ENCODE measurements at regions not wholly inside any gene's neighbourhood (a gene's known extent, or its start where the extent isn't known, plus 50 kb on each side); places are given as distances from the start of the nearest gene placed in this dataset.

DNA sequence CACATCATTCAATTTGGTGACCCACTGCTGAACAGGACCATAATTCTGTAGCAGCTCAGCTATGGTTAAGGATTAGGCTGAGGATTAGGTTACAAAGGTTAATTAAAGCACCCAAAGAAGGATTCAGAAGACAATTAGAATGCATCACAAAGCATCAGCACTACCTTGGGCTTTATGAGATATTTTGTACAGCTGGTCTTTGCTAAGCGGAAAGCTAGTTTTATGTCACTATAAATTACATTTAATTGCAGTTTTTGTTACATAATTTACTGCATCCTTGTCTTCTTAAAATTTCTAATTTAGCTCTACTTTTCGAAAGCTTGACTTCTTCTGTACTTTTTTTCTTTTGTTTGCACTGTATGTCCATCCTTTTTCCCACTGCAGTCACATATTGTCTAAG lies 711.5 kb downstream of the RPS29 start:
- no peak for DNase-seq (ENCODE audit: low spot score)

DNA sequence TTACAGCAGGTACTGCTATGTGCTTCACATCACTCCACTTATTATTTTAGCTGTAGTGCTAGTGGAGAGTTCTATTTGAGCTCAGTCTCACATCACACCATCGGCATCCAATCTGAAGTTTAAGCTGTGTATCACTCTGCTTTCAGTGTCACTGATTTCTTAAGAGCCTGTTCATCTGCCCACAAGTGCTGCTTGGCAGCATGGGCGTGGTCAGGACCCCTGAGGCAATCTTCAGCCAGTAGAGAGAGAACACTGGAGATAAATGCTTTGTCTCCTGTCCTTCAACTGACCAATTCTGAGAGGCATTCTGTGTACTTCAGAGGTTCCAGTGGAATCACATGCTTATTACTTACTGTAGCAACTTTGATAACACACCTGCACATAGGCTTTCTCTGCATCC lies 728.8 kb downstream of the RPS29 start:
- no peak for DNase-seq (ENCODE audit: low spot score)

DNA sequence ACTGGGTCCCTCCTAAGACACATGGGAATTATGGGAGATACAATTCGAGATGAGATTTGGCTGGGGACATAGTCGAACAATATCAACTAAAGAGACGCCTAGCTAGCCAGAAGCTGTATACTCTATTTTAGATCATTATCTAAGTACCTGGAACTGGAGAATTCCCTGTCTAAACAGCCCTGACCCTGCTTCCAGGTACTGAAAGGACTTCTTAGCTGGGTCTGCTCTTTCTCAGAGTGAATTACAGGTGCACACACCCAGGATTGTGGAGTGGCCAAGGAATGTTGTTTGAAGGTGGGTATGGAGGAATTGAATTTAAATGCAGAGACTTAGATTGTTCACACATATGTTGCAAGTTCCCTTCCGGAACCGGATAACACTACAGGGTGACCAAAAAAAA lies 733.0 kb downstream of the RPS29 start:
- DNase-seq (ENCODE audit: low spot score): no peak

DNA sequence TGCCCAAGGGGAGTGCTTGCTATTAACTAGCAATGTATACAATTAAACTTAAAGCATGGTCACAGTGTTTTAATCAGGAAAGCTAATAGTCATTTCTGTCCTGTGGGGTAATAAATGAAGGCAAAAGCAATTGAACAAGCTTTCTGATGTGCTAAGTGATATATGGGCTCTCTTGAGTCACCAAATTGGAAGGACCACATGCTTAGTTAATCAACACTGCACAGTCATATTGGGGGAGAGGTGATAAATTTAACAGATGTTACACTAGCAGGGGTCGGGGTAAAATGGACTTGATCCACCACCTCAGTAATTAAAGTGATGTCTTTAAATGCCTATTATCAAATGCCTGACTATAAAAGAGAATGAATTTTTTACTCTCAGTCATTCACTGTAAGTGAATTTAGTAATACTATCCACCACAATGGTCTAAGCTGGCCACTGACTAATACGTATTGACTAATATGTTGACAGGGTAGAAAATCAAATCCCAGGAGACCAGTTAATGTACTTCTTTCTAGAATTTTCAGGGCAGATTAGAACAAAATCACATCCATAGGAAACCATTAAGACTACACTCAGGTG lies 736.3 kb downstream of the RPS29 start:
- DNase-seq (ENCODE audit: low spot score): no peak

DNA sequence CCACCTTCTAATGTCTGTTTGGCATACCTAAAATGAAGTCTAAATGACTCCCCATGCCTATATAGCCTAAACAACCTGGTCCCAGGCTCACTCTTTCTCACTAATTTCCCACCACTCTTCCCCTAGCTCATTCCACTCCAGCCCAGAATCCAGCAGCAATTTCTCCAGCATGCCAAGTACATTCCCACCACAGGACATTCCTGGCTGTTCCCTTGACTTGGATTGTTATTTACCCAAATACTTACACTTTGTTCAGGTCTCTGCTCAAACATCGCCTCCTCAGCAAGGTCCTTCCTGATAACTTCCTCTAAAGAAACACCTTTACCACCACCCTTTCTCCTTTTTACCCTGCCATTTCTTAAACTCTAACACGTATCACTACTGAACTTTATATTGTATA lies 743.4 kb downstream of the RPS29 start:
- DNase-seq (ENCODE audit: low spot score): no peak

DNA sequence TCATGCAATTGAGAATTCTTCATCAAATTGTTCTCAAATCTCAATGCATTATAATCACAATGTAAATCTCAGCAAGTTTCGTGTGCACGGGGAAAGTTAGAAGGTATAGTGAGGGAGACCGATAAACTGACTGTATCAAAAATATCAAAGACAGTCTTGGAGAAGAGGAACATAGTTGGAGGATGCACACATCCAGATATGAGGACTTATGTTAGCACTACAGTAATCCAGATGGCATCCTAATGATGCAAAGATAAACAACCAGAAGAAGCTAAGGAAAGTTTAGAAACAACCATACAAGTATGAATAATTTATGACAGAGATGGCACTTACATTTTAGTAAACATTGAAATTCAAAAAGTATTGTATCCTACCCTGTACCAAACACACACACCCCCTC lies 760.1 kb downstream of the RPS29 start:
- DNase-seq (ENCODE audit: low spot score): no peak

DNA sequence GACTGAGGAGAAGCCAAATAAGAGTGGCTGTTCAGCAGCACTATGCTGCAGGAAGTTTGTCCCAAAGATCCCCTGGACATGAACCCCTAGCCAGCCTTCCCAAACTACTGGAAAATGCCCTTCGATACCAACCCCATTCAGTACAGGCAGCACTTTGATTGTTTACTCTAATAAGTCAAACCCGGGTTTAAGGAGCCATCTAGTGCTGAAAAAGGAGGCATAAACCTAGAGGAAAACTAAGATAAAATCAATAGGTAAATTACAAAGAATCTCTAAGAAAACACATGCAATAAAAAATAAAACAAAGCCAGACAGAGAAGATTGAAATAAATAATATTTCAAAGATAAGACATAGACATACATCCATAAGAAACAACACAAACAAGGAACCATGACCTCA lies 771.6 kb downstream of the RPS29 start:
- DNase-seq (ENCODE audit: low spot score): no peak

DNA sequence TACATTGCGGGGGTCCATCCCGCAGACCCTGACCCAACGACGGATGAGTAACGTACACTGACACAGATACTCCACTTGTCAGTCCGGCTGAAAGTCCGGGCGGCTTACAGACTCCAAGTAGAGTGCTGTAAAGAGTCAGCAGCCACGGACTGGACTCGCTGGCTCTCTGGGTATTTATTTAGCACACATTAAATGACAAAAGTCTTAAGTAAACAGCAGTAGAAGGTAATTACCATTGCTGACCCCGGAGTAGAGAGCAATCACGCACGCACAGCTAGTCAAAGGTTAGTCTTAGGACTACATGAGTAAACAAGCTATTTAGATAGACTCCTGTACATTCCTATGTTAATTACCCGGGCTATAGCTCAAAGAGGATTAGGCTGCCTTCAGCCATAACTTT lies 780.9 kb downstream of the RPS29 start:
- no peak for DNase-seq (ENCODE audit: low spot score)

DNA sequence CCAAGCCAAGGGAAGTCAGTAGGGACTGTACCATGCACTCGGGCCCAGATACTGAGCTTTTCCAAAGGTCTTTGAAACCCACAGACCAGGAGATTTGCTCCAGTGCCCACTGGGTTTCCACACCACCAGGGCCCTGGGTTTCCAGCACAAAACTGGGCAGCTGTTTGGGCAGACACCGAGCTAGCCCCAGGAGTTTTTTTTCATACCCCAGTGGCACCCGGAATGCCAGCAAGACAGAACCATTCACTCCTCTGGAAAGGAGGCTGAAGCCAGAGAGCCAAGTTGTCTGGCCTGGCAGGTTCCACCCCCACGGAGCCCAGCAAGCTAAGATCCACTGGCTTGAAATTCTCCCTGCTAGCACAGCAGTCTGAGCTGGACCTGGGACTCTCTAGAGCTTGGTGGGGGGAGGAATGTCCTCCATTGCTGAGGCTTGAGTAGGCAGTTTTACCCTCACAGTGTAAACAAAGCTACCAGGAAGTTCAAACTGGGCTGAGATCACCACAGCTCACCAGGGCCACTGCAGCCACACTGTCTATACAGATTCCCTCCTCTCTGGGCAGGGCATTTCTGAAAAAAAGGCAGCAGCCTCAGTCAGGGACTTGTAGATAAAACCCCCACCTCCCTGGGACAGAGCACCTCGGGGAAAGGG lies 793.7 kb downstream of the RPS29 start:
- no peak for DNase-seq (ENCODE audit: low spot score)

DNA sequence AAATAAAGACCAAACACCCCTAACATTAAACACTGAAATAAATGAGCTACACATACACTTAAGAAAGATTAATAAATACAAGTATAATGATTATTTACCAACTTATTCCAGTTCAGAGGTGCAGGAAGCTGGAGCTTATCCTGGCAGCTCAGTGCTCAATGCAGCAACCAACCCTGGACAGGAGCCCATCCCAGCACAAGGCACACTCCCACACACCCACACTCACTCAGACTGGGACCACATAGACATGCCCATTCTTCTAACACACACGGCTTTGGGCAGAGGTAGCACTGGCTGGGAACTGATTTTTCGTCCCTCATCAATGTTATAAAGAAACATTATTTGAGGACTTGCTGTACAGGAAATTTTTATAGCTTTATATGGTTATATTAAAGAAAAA lies 797.4 kb downstream of the RPS29 start:
- DNase-seq (ENCODE audit: low spot score): no peak

DNA sequence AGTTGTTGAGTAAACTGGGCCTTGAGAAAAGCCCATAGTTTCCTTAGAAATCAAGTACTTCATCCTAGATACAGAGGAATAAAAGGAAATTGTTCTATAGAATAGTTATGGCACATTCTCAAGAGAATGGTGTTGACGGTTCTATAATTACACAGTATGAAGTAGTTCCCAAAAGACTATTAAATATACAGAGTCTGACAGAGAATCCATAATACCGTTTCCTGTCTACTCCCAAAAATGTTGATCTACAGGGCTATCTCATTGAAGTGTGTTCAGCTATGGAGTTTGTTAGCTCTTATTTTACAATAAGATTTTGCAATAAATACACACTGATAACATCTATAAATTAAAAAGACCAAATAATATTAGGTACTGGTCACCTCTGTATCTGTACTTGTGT lies 799.7 kb downstream of the RPS29 start:
- DNase-seq (ENCODE audit: low spot score): no peak

DNA sequence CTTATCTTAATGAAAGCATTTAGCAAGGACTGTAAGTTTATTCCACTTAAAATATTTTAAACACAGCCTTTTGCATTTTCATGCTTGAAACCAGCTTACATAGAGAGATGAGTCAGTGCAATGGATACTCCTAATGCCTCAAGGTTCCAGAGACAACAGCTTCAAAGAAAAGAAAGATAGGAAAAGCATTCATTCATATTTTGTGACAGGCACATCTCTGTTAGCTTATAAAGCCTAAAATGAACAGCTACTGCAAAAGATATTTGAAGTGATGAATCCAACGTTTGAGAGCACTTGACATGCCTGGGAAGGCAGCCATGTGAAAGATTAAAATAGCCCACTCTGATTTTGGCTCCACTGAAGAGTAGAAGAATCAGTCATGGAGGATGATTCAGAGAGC lies 814.5 kb downstream of the RPS29 start:
- no peak for DNase-seq (ENCODE audit: low spot score)

DNA sequence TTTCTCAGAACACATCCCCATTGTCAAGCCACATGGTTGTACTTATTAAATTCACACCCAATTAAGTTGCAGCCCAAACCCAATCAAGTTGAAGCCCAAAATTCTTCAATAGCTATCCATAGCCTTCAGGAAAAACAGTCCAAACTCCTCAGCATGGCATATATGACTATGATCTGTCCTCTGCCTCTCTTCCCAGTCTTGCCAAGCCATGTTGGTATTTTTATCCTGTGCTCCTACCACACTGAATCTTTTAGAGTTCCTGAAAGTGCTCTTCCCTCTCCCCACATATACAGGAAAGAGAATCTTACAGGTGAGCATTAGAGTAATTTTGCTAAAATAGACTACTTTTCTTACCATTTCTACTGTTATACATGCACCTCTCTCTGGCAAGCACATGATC lies 834.9 kb downstream of the RPS29 start:
- DNase-seq (ENCODE audit: low spot score): no peak

DNA sequence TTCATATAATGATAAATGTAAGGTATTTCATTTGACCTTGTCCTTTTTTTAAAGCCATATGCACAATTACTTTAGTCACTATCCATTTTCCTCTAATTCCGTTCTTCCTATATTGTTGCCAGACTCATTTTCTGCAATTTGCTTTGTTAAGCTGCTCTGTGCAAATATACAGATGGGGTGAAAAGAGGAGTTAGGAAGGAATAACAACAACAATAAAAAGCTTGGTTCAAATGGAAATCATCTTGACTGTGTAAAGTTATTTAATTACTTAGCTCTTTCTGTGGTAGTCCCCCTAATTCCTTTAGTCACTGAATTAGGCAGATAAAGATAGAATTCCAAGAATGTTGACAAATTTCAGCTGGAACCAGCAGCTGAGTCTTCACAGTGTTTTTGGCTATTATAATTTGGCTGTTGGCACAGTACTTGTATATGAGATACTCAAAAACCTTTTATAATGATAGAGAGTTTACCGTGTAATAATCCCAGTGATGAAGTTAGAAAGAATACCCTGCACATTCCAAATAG lies 838.0 kb downstream of the RPS29 start:
- no peak for DNase-seq (ENCODE audit: low spot score)

DNA sequence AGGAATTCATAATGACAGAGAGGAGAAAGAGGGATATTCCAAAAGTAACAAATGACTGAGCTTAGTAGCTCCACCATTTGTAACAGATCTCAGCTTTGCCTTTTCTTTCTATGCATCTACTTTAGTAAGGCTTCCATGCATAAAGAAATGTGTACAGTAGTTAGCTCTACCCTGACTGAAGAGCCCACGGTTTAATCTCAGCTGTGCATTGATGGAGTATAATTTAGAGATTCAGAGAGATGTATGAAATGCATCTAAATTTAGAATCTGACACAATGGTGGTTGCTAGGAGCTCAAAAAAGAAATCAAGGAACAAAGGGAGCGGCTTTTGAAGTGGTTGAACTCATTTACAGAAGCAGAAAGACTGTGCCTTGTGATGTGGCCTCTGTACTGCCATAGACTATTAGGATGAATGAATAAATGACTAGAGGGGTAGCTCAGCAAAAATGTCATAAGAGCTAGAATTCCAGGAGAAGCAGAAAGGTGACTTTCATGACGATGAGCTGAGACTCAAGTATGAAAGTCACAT lies 838.6 kb downstream of the RPS29 start:
- no peak for DNase-seq (ENCODE audit: low spot score)

DNA sequence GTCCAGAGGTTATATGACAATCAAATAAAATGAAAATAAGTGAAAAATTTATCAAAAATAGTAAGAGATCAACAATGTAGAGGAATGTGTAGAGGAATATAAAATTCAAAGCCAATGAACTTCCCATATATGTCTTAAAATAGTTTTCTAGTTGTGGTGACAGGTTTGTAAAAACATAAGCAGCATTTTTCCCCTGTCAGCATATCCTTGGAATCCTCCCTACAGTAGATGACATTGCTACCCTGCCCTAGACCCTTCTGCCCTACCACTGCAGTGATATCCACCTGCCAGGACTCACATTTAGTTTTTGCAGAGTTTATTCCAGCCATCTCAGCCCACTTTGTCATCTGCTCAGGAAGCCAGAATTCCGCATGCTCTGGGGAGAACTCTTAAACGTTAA lies 842.0 kb downstream of the RPS29 start:
- DNase-seq (ENCODE audit: low spot score): no peak

DNA sequence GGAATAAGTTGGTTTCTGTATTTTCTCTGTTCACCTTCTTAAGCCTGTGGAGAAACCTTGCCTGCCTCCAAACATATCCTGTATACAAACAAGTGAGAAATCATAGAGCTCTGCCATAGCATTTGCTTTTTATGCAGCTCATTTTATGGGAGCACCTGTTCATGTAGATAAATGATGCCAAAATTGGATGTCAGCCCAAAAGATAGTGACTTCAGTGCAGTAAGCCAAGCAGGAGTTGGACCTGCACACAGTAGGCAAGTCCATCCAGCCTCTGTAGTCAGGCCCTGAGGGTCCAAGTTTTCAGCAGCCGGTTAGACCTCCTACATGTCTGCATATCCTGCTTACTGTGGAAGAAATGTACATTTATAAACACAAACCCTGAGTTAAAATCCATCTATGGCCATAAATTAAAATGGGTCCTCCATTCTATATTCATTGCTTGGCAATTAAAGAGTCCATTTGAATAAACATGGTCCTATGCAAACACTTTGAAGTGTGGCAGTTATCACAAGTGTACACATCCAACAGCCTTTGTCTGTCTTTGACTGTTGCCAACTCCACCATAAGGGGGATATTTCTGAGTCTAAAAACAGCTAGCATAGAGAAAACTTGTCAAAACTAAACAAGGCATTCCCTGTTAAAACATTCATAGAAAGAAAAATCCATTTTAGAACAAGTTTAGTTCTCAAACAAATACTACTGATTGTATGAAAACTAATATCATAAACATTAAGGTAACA lies 847.8 kb downstream of the RPS29 start:
- no peak for DNase-seq (ENCODE audit: low spot score)

DNA sequence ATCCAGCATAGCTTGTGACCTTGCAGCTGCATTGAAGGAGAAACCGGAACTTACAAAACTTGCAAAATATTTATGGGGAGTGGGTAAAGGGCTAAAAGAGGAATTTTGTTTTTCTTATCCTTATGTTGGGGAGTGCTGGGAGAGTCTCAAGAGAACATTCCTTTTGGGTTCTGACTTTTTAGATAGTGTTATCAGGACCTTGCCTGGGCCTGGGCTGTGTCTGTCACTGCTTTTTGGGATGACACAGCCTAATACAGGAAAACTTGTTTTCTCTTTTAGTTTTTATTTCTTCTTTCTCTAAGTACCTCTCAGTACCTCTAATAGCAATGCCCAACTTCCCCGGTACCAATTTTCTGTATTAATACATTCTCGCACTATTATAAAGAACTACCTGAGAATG lies 850.6 kb downstream of the RPS29 start:
- no peak for DNase-seq (ENCODE audit: low spot score)

DNA sequence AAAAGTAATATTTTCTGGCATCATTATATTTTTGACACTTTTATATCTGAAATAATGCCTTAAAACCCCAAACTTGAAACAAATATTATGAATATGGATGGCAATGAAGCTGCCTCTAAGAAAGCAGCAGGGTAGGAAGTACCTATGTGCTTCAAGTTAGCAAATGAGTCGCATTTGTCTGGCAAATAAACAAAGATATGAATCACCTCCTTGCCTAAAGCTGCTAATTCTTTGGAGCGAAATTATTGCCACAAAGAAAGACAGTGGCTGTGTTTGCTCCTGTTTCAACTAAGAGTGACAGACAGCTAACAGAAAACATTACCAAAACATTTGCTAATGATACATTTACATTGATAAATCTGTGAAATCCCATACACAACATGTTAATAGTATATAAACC lies 854.9 kb downstream of the RPS29 start:
- no peak for DNase-seq (ENCODE audit: low spot score)

DNA sequence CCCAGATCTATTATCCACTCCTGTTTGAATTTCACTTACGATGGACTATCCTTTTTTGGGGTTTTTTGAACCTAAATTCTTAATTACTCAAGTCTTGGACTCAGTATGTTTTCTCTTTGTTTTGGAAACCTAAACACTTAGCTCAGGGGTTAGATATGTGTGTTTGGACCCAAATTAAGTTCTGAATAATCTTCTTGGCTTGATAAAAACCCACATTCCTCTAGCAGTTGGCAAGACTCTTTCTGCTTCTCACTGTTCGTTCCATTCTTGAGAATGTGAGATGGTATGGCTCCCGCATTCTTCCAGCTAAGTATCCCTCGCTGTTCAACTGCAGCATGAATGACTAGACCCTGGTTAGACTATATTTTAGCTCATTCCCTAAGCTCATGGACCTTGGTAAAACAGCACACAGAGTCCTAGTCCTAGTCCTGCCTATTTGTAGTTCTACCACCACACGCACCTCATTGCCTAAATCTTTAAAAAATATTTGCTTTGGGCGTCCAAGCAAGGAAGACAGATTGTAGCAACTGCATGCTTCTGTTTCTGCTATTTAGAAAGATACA lies 860.0 kb downstream of the RPS29 start:
- no peak for DNase-seq (ENCODE audit: low spot score)

DNA sequence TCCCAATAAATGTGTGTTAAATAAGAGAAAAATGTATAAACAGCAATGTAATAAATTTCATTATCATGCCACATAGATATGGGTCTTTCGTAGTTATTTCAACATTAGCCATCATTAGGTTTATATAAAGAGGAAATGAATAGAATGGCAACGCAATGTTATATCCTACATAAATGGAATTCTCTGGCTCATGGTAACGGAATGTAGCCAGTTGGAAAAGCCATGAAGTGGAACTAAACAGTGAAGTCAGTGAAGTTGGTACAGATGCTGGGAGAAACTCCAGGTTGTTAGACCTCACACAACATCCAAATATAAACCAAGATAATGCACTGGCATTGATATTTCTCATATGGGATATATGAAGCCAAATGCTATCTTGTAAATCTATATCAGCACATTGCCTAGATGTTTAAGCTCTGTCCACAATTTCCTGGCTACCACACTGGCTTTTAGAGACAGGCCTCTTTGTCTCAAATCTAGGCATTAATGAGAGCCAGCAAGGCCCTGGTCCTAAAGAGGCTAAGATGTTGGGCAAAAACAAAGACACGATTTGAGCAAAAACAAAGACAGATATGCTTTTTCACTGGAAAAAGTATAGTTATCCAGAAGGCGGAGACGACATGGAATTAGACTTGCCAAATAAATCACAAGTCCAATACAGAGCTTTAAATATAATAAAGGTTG lies 861.0 kb downstream of the RPS29 start:
- DNase-seq (ENCODE audit: low spot score): no peak
